H7 (cell line): ENCODE measurements at regions not wholly inside any gene's neighbourhood (a gene's known extent, or its start where the extent isn't known, plus 50 kb on each side); places are given as distances from the start of the nearest gene placed in this dataset.
"Not testable (repeated sequence)": the region's sequence is repeated elsewhere in the genome, so short reads cannot be mapped to it uniquely, and the experiment has no call there.

ENCODE experiments used
- DNase-seq: peaks from one replicate; pipeline ENCODE4 v3.0.0; 2012
- H3K27me3 ChIP-seq: 2 replicates; pipeline ENCODE4 v1.6.0; 2011; ENCODE audit warnings: mild to moderate bottlenecking, low read length; ENCODE audit not compliant: control insufficient read depth, insufficient read depth
- H3K36me3 ChIP-seq: replicated peaks from 2 replicates; pipeline ENCODE4 v1.5.1; 2011; ENCODE audit warnings: low read length; ENCODE audit not compliant: control insufficient read depth, insufficient read depth
- H3K4me3 ChIP-seq: 2 replicates; pipeline ENCODE4 v1.5.1; 2011; ENCODE audit warnings: low read depth, mild to moderate bottlenecking, control low read depth, low read length, moderate library complexity; ENCODE audit not compliant: insufficient read depth

- DNase-seq = no peak
- H3K4me3 ChIP-seq = no peak overlapping the region
- no peaks in the 10 kb centered on the region for H3K27me3 ChIP-seq
- H3K36me3 ChIP-seq = no peaks in the 10 kb centered on the region
Observed at GRCh38 chr5:57983426-57983825, 476.5 kb downstream of the PLK2 start.

DNA sequence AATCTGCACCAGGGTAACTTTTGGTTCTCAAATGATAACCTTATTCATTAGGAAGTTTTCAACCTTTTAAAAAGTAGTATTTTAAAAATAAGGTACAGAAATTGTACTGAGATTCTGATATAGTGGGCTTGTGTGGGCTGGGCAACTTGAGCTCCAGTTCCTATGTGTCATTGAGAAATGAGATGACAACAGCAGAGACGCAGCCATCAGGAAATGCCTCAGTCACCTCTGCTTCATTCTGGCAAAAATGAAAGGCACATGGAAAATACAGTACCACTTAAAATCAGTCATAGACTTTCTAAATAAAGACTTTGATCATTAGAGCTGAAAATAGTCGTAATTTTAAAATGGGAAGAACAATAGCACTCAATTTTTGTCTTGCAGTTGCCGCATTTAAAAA lies 480.2 kb downstream of the PLK2 start:
- Histone ChIP-seq H3K4me3 (no peak overlapping the region), H3K36me3 (no peaks in the 10 kb centered on the region), H3K27me3 (no peaks in the 10 kb centered on the region)
- DNase-seq = no peak

DNA sequence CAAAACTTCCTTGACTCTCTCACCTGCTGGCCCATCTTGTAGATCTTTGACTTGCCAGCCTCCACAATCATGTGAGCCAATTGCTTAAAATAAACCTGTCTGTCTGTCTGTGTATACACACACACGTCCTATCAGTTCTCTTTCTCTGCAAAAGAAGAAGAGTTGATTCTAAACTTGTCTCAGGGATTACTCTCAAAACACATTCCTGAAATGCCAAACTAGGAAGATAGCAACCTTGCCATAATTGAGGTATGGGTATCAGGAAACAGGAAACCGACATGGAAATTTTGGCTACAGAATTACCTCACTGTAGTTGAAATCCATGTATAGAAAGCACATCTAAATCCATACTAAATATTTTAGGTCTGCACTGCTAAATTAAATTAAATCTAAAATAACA lies 483.4 kb downstream of the PLK2 start:
- Histone ChIP-seq H3K4me3 (no peak overlapping the region), H3K27me3 (no peaks in the 10 kb centered on the region), H3K36me3 (no peaks in the 10 kb centered on the region)
- no peak for DNase-seq

- not testable (repeated sequence) for H3K27me3 ChIP-seq, H3K4me3 ChIP-seq, H3K36me3 ChIP-seq, DNase-seq
Observed at GRCh38 chr5:57972099-57972498, 487.8 kb downstream of the PLK2 start.

DNA sequence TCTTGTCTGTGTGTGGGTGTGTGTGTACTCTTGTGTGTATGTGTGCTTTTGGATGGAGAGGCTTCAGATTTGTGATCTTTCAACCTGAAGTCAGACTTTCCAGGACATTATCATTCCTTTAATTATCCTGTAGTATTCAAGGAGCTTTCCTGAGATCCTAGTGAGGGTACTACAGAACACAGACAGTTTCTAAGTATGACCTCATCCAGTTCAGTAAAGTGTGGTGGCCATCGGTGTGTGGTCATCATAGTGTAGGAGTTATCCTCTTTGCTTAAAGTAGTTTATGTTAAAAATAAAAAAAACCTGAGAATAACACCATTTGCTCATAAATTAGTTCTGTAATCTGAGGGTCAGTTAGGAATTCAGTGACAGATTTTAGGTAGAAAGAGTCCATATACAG lies 478.0 kb upstream of the ACTBL2 start:
- Histone ChIP-seq H3K4me3 (no peak overlapping the region), H3K36me3 (no peaks in the 10 kb centered on the region), H3K27me3 (no peaks in the 10 kb centered on the region)
- DNase-seq = no peak

GRCh38 chr5:57956636-57957035 lies 474.0 kb upstream of the ACTBL2 start:
- Histone ChIP-seq H3K27me3 (no peaks in the 10 kb centered on the region), H3K36me3 (no peaks in the 10 kb centered on the region), H3K4me3 (no peak overlapping the region)
- no peak for DNase-seq

GRCh38 chr5:57955511-57955910 lies 472.9 kb upstream of the ACTBL2 start:
- no peak for DNase-seq
- H3K27me3 ChIP-seq = no peaks in the 10 kb centered on the region
- no peaks in the 10 kb centered on the region for H3K36me3 ChIP-seq
- no peak overlapping the region for H3K4me3 ChIP-seq

DNA sequence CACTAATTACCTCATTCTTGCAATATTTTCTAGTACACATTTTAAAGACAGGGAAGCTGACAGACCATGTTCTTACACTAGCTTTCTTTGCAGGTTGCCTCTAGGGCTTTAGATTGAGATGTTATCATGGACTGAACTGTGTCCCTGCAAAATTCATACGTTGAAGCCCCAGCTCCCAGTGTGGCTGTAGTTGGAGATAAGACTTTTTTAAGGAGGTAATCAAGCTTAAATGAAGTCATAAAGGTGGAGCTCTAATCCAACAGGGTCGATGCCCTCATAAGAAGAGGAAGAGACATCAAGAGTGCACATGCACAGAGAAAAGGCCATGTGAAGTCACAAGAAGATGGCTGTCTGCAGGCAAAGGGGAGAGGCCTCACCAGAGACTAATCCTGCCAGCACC lies 471.2 kb upstream of the ACTBL2 start:
- Histone ChIP-seq H3K4me3 (no peak overlapping the region), H3K27me3 (no peaks in the 10 kb centered on the region), H3K36me3 (no peaks in the 10 kb centered on the region)
- no peak for DNase-seq

- Histone ChIP-seq H3K36me3 (no peaks in the 10 kb centered on the region), H3K4me3 (no peak overlapping the region), H3K27me3 (no peaks in the 10 kb centered on the region)
- no peak for DNase-seq
Observed at GRCh38 chr5:57950616-57951228, 468.1 kb upstream of the ACTBL2 start.

- DNase-seq = no peak
- Histone ChIP-seq H3K36me3 (no peaks in the 10 kb centered on the region), H3K4me3 (no peak overlapping the region), H3K27me3 (no peaks in the 10 kb centered on the region)
Observed at GRCh38 chr5:57948091-57948490, 465.5 kb upstream of the ACTBL2 start.

- no peaks in the 10 kb centered on the region for H3K27me3 ChIP-seq
- DNase-seq = no peak
- H3K4me3 ChIP-seq = no peak overlapping the region
- no peaks in the 10 kb centered on the region for H3K36me3 ChIP-seq
Observed at GRCh38 chr5:57947181-57947580, 464.6 kb upstream of the ACTBL2 start.

GRCh38 chr5:57940879-57941278 lies 458.3 kb upstream of the ACTBL2 start:
- H3K4me3 ChIP-seq = no peak overlapping the region
- no peak for DNase-seq
- H3K27me3 ChIP-seq = no peaks in the 10 kb centered on the region
- H3K36me3 ChIP-seq = no peaks in the 10 kb centered on the region

DNA sequence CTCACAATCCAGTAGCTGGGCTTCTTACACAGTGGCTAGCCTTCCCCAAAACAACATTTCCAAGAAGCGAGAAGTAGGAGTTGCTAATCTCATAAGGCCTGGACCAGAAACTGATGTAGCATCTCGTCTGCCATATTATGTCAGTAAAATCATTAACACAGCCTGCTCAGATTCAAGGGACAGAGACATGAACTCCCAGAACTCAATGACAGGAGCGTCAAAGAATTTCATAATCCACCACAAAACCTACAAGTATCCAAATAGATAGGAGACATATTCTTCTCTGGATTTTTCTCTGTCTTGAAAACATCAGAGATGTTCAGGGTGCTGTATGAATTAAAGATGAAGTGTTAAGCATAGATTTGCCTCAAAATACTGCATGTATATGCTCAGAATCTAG lies 457.6 kb upstream of the ACTBL2 start:
- no peak for DNase-seq
- H3K27me3 ChIP-seq = no peaks in the 10 kb centered on the region

DNA sequence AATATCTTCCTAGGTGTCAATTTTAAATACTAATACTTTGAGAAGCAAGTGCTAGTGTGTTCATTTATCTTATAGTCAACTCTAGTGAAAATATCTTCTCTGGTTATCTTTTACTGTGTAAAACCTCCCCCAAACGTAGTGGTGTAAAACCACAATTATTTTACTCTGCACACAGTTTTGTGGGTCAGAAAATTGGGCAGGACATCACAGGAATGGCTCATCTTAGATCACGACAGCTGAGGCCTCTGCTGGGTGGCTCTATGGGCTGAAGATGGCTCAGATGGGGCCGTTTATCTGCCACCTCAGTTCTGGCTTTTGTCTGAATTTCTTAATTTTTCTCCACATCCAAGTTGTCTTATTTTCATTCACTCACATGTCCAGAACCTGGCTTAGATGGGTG lies 457.2 kb upstream of the ACTBL2 start:
- no peaks in the 10 kb centered on the region for H3K36me3 ChIP-seq
- no peak overlapping the region for H3K4me3 ChIP-seq

More for the DNA sequence above, 457.6 kb upstream of the ACTBL2 start:
- H3K4me3 ChIP-seq = no peak overlapping the region
- H3K36me3 ChIP-seq = no peaks in the 10 kb centered on the region

GRCh38 chr5:57939335-57939734 lies 456.7 kb upstream of the ACTBL2 start:
- Histone ChIP-seq H3K27me3 (no peaks in the 10 kb centered on the region), H3K4me3 (no peak overlapping the region), H3K36me3 (no peaks in the 10 kb centered on the region)
- DNase-seq = no peak

More for the DNA sequence above, 457.2 kb upstream of the ACTBL2 start:
- DNase-seq = no peak
- H3K27me3 ChIP-seq = no peaks in the 10 kb centered on the region

DNA sequence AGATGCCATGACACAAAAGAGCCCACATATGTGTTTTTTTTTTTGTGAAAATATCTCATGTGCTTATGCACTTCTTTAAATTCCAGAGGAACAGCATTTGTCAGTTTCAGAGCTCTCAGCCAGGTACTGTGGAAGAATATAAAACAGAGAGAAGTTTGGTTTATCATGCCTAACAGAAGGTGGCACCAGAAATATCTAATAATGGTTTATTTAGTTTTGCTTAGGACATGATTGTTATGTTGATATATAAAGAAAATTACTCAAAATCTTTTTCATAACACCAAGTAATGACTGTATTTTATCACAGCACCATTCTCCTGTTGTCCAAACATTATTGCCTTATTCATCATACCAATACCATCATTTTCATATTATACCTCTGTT lies 455.6 kb upstream of the ACTBL2 start:
- H3K27me3 ChIP-seq = no peaks in the 10 kb centered on the region
- DNase-seq = no peak
- H3K36me3 ChIP-seq = no peaks in the 10 kb centered on the region
- no peak overlapping the region for H3K4me3 ChIP-seq
